NCI-H774 (cell line): ENCODE measurements at regions not wholly inside any gene's neighbourhood (a gene's known extent, or its start where the extent isn't known, plus 50 kb on each side); places are given as distances from the start of the nearest gene placed in this dataset.
"Not testable (repeated sequence)": the region's sequence is repeated elsewhere in the genome, so short reads cannot be mapped to it uniquely, and the experiment has no call there.

Experiments used
- DNase-seq: peaks from one replicate; lab custom pipeline; 2025; lab: John Stamatoyannopoulos, UW

DNA sequence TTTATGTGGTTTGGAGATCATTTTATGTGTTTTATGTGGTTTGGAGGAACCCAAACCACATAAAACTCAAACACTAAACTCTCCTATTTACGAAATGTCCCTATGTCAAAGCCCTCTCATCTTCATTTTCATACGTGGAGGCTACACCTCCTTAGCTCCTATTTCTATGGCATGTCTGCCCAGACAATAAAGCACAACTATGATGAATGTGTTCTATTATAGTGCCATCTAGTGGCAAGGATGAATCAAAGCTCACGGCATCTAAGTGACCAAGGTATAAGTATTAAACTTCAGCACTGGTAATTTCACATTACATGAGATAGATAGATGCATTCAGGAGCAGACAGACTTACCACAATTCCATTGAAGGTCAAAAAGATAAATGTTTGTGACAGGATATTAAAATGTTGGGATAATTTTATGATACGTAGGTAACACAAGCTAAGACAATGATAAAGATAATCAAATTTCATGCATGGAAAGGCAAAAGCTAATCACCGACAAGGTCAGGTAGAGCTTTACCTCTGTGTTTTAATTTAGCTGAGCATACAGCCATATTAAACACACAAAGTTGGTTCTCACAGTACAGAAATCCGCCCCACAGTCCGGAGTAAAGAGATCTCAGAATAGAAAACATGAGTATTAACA lies 130.6 kb upstream of the FHIT start:
- no peak for DNase-seq

GRCh38 chr3:61387817-61388216 lies 136.6 kb upstream of the FHIT start:
- DNase-seq, result no peak

- DNase-seq, result not testable (repeated sequence)
Measured at GRCh38 chr3:61393480-61393947, 142.3 kb upstream of the FHIT start.

DNA sequence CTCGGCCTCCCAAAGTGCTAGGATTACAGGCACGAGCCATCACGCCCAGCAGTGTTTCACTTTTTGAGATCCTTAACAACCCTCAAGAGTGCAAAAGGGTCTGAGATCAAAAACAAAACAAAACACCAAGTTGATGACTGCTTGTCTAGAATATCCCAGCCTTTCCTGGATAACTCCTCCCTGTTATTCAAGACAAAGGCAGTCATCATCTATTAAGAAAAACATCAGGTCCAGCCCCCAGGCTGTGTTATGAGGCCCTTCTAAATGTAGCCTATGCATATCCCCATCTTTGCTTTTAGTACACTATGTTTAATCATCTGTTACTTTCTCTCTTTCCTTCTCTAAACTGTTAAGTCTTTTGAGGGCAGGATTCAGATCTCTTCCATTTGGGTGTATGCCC lies 150.1 kb upstream of the FHIT start:
- DNase-seq, result no peak

- DNase-seq, result no peak
Measured at GRCh38 chr3:61407397-61407796, 154.0 kb upstream of the PTPRG start.

- no peak for DNase-seq
Measured at GRCh38 chr3:61409638-61410037, 151.7 kb upstream of the PTPRG start.

GRCh38 chr3:61410358-61410757 lies 151.0 kb upstream of the PTPRG start:
- not testable (repeated sequence) for DNase-seq

DNA sequence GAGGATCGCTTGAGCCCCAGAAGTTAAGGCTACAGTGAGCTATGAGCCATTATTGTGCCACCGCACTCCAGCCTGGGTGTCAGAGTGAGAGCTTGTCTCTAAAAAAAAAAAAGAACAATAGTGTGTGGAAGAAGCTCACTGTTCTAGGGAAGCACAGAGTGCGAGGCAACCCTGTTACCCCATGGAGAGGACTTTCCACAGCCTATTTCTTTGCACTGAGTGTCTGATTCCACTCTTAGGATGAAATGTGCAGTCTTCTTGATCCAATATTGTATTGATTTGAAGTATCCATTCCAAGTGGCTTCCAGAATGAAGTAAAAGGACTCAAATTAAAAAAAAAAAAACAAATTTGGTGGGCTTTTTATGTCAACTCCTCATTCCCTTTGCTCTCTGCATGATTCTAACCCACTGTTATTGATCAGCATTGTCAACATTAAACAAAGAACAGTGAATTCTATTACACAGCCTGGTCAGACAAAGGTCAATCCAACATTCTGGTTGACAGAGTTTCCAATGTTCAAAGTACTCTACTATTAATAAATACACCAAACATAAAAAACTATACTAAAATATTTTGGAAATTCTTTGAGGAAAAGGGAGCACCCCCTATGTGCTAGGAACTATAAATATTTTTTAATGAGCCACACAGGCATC lies 150.2 kb upstream of the PTPRG start:
- DNase-seq, result no peak

DNA sequence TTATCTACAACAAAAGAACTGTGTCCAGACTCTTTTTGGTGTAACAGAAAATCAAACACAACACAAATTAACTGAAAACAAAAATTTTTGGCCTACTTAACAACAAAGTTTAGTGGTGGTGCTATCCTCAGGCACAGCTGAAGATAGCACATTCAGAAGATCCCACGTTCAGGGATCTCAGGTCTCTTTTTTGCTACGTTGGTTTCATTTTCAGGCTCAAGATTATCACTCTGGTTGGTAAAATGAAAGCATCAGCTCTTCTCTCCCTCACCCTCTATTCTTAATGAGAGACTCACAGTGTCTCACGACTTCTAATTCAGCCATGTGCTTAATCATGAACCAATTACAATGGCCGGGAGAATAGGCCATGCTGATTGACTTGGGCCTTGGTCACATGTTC lies 146.9 kb upstream of the PTPRG start:
- no peak for DNase-seq

GRCh38 chr3:61415201-61415600 lies 146.2 kb upstream of the PTPRG start:
- no peak for DNase-seq

DNA sequence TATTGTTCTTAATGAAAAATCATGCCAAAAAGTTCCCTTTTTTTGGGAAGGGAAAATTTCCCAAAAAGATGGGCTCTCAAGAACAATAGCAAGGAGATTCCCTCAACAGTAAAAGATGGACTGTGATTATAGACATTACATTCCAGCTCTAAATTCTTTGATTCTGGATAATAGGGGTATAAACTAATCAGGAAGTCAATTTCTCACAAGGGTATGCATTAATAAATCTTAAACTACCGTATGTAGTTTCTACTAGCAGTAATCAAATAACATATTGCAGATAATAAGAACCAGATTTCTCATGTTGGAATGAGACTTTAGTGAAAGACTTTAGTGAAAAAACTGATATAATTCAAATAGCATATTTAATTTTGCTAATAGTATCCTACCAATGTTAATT lies 144.8 kb upstream of the PTPRG start:
- DNase-seq, result no peak

GRCh38 chr3:61417352-61417751 lies 144.0 kb upstream of the PTPRG start:
- no peak for DNase-seq

DNA sequence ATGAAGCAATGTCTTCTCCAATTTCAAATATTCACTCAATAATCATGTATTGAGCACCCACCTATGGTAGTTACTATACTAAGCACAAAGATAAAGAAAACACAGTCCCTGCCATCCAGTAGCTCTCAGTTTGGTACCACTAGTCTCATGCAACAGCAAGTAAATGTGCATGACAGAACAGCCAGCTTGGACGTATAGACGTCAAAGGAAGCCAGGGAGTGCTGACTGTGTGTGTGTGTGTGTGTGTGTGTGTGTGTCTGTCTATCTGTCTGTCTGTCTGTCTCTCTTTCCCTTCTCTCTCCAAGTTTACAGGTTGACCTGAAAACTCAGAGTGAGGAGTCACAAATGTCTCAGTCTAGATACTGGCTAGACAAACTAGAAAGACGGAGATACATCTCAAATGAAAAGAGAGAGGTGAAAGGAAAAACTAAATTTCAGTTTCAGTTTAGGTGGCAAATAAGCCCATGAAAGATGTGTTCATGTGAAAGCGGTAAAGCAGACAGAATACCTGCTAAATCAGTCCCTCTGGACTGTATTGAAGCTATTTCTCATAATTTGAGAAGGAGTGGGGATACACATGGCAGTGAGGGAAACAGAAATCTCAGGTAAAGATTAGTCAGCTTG lies 141.1 kb upstream of the PTPRG start:
- no peak for DNase-seq

DNA sequence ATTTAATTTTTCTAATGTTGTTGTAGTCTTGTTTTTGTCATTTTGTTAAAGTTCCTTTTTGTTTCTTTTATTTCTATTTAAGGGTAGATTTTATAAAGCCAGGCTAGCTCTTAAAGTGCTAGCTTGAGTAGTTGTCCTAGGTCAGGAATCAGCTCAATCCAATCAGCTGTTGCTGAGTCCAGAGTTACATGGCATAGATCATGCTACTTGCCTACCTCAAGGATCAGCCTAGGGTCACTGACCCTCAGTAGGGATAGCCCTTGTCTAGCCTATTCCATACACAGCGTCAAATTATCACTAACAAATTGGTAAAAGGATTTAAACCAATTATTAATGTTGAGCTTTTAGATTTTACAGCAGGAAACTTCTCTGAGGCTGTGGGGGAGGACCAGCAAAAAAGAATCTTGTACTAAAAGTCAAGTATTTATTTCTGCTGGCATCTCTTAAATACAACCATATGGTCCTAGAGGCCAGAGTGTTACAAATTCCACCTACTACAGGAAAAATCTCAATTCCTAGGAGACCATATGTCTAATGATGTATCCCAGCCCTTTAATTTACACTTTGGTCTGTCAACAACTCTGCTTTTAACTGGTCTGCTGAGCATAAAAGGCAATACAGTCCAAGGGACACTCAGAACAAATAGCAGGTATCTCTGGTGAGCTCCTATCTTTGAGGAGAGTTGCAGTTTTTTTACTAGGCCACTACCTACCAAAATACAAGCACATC lies 138.3 kb upstream of the PTPRG start:
- no peak for DNase-seq

GRCh38 chr3:61425356-61425755 lies 136.0 kb upstream of the PTPRG start:
- DNase-seq, result no peak

- DNase-seq, result no peak
Measured at GRCh38 chr3:61429106-61429505, 132.3 kb upstream of the PTPRG start.

DNA sequence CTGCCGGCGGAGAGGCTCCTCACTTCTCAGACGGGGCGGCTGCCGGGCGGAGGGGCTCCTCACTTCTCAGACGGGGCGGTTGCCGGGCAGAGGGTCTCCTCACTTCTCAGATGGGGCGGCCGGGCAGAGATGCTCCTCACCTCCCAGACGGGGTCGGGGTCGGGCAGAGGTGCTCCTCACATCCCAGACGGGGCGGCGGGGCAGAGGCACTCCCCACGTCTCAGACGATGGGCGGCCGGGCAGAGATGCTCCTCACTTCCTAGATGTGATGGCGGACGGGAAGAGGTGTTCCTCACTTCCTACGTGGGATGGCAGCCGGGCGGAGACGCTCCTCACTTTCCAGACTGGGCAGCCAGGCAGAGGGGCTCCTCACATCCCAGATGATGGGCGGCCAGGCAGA lies 126.5 kb upstream of the PTPRG start:
- DNase-seq, result not testable (repeated sequence)

DNA sequence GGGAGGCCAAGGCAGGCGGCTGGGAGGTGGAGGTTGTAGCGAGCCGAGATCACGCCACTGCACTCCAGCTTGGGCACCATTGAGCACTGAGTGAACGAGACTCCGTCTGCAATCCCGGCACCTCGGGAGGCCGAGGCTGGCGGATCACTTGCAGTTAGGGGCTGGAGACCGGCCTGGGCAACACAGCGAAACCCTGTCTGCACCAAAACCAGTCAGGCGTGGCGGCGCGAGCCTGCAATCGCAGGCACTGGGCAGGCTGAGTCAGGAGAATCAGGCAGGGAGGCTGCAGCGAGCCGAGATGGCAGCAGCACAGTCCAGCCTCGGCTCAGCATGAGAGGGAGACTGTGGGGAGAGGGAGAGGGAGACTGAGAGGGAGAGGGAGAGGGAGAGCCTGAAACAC lies 126.0 kb upstream of the PTPRG start:
- DNase-seq, result not testable (repeated sequence)

DNA sequence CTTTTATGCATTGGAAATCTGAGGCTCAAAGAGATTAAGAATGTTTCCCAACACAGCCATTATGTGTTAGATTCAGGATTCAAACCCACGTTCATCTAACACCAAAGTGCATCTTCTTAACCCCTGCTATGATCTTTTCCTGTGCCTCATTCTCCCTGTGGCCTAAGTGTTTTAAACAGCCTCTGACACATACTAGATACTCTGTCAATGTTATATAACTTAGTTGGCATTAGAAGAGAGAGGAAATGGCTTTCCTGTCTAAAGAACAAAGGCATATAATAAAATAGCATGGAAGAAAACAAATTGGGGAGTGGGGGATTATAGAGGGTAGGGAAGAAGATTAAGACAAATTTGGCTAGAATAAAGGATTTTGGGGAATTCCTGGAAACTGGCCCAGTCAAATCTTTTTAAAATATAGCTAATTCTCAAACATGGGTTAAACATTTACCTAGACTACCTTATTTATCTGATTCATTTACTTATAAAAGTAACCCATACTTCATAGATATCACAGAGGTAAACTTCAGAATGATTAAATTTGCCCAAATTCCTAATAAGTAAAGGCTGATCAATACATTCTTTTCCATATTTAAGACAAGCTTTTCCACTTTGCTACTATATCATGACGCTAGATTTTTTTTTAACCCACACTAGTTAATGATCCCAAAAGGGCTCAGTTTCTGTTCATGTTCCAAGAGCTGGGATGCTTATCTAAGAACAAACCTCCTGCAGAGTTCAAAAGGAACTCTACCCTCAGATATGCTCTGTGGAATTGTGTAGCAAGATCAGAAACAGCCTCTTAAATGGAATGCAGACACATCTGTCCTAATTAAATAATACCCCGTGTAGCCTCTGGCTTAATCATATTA lies 122.9 kb upstream of the PTPRG start:
- no peak for DNase-seq

DNA sequence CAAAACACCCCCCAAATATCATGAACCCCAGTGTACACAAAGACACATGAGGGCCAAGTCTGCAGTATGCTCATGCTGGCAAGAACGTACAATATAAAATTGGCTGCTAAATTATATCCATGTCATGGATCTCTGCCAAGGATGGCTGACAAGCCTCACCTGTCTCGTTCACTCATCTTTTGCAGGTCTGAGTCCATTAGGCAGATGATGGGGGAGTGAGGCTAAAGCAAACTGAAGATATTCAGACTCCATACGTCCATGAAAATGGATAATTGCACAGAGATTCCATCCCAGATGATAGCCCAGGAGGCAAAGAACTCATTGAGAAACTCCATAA lies 122.3 kb upstream of the PTPRG start:
- no peak for DNase-seq

- no peak for DNase-seq
Measured at GRCh38 chr3:61442696-61443095, 118.7 kb upstream of the PTPRG start.

GRCh38 chr3:61443886-61444285 lies 117.5 kb upstream of the PTPRG start:
- DNase-seq, result no peak
